PC-3 (cell line): ENCODE measurements at regions not wholly inside any gene's neighbourhood (a gene's known extent, or its start where the extent isn't known, plus 50 kb on each side); places are given as distances from the start of the nearest gene placed in this dataset.

ENCODE experiments used
- CTCF ChIP-seq: fragments of 300-600 bp; sonication (generic); conservative IDR thresholded peaks from 2 replicates; pipeline ENCODE4 v1.5.1; 2017; ENCODE audit warnings: antibody characterized with exemption, low read depth, mild to moderate bottlenecking, low read length
- EZH2phosphoT487 ChIP-seq: fragments of 300-600 bp; sonication (generic); IDR thresholded peaks from 2 replicates; pipeline ENCODE4 v1.6.1; 2018; ENCODE audit warnings: mild to moderate bottlenecking, antibody characterized with exemption, low read length, borderline replicate concordance

- TF ChIP-seq CTCF (peak; percentile 49), EZH2phosphoT487 (no peak)
These were observed 189.4 kb downstream of the ZFP64 start for GRCh38 chr20:52001999-52002666.
